Loucy (cell line): ENCODE measurements at regions not wholly inside any gene's neighbourhood (a gene's known extent, or its start where the extent isn't known, plus 50 kb on each side); places are given as distances from the start of the nearest gene placed in this dataset.

ENCODE experiments used
- EZH2phosphoT487 ChIP-seq: fragments of 200-600 bp; IDR thresholded peaks from 2 replicates; pipeline ENCODE4 v1.6.1; 2018; ENCODE audit warnings: antibody characterized with exemption, mild to moderate bottlenecking, moderate library complexity, borderline replicate concordance
- TF ChIP-seq, protein P1 (sequence below): fragments of 200-600 bp; sonication (generic); conservative IDR thresholded peaks from 2 replicates; pipeline ENCODE4 v1.5.1; 2014; ENCODE audit warnings: mild to moderate bottlenecking, antibody characterized with exemption, low read length

DNA sequence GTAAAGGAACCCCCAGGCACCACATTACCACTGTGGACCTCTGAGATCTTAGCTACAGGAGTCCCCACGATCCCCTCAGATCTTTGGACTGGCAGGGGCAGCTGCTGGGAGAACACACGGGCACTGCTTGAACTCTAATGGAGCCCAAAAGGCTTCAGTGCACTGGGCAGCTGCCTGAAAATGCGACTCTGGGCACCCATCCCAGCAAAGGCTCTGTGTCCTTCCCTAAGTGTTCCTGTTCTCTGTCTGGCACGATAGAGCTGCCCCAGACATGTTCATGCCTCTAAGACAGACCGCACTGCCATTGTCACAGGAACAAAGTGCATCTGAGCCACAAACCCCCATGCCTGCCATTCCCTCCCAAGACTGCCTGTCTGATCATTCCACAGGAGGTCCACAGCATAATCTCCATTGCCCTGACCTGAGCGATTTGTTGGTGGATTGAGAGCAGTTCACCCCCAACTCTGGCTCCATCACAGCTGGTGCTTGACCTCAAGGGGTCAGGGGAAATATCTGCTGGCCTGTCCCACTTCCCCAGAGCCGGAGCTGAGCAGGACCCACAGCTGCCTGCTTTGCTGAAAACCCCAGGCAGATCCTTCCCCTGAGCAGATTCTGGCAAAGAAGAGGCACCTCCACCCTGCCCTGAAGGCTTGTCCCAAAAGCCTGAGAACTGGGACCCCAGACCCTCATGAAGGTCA is 436.0 kb upstream of the INTU start:
- no peak for TF ChIP-seq EZH2phosphoT487
- TF ChIP-seq, protein P1, sequence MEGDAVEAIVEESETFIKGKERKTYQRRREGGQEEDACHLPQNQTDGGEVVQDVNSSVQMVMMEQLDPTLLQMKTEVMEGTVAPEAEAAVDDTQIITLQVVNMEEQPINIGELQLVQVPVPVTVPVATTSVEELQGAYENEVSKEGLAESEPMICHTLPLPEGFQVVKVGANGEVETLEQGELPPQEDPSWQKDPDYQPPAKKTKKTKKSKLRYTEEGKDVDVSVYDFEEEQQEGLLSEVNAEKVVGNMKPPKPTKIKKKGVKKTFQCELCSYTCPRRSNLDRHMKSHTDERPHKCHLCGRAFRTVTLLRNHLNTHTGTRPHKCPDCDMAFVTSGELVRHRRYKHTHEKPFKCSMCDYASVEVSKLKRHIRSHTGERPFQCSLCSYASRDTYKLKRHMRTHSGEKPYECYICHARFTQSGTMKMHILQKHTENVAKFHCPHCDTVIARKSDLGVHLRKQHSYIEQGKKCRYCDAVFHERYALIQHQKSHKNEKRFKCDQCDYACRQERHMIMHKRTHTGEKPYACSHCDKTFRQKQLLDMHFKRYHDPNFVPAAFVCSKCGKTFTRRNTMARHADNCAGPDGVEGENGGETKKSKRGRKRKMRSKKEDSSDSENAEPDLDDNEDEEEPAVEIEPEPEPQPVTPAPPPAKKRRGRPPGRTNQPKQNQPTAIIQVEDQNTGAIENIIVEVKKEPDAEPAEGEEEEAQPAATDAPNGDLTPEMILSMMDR = no peak
